T-cell (primary cell): ENCODE measurements at regions not wholly inside any gene's neighbourhood (a gene's known extent, or its start where the extent isn't known, plus 50 kb on each side); places are given as distances from the start of the nearest gene placed in this dataset.

Source experiments
- ATAC-seq, 4 experiments: fragments of 200-7000 bp in 3 of 4; fragments of 150-1000 bp in 1 of 4; cut with Tn5 transposase; replicated peaks in 1 of 4; 1 replicate in 3 of 4; 2 replicates in 1 of 4; pipeline ENCODE4 v1.10.0; 2021; ENCODE audit warnings: moderate library complexity in 3 of 4, mild to moderate bottlenecking in 2 of 4, moderate number of reproducible peaks in 1 of 4
- CTCF ChIA-PET, 2 donors: fragments of 300-600 bp; sonication (Branson Sonifier 250); formaldehyde crosslinking; loops; one replicate each; lab custom pipeline; 2022; ENCODE audit warnings: antibody characterized with exemption in 2 of 2; lab: Charles Lee
- POLR2A ChIA-PET, 2 donors: fragments of 300-600 bp; sonication (Branson Sonifier 250); formaldehyde crosslinking; loops; one replicate each; lab custom pipeline; 2022; ENCODE audit warnings: antibody characterized with exemption in 2 of 2; lab: Charles Lee
- DNase-seq, 35 experiments: peaks; one replicate each; pipeline versions ENCODE4 v3.0.0 to v3.0.0-alpha.2; 2013 to 2023
- H3K27ac ChIP-seq: one replicate; pipeline ENCODE4 v1.5.1; 2013; ENCODE audit warnings: low read length
- H3K27me3 ChIP-seq, 2 experiments: replicated peaks in 1 of 2; 1 replicate in 1 of 2; 2 replicates in 1 of 2; pipeline versions ENCODE4 v1.6.1 to v1.7.0; 2013; ENCODE audit warnings: low read length in 1 of 2, mixed read lengths in 1 of 2; ENCODE audit not compliant: control insufficient read depth in 2 of 2, insufficient read depth in 2 of 2; ENCODE audit errors: extremely low read depth in 1 of 2
- H3K36me3 ChIP-seq, 2 donors: 1 replicate in 1 of 2; 2 replicates in 1 of 2; pipeline versions ENCODE4 v1.6.1 to v1.7.0; 2013; ENCODE audit warnings: low read length in 1 of 2; ENCODE audit not compliant: control insufficient read depth in 2 of 2, insufficient read depth in 1 of 2; ENCODE audit errors: extremely low read depth in 1 of 2
- H3K4me1 ChIP-seq, 2 experiments: 1 replicate in 1 of 2; 2 replicates in 1 of 2; pipeline versions ENCODE4 v1.6.1 to v1.7.0; 2013; ENCODE audit warnings: low read length in 2 of 2, mixed read lengths in 1 of 2; ENCODE audit not compliant: insufficient read depth in 2 of 2, control insufficient read depth in 1 of 2; ENCODE audit errors: extremely low read depth in 1 of 2
- H3K4me3 ChIP-seq, 2 donors: 1 replicate in 1 of 2; 2 replicates in 1 of 2; pipeline versions ENCODE4 v1.5.1 to v1.7.0; 2013; ENCODE audit warnings: mild to moderate bottlenecking in 2 of 2, low read length in 1 of 2, moderate library complexity in 1 of 2; ENCODE audit not compliant: control insufficient read depth in 1 of 2; ENCODE audit errors: extremely low read depth in 1 of 2
- H3K9me3 ChIP-seq: 2 replicates; pipeline ENCODE4 v1.7.0; 2013
- H3K27ac Mint-ChIP-seq, 2 donors: one replicate each; pipeline ENCODE4 v1.8.0; 2020 to 2021; ENCODE audit warnings: mild to moderate bottlenecking in 2 of 2, mixed read lengths in 2 of 2
- H3K27me3 Mint-ChIP-seq, 2 donors: one replicate each; pipeline ENCODE4 v1.8.0; 2021 to 2022; ENCODE audit warnings: mixed read lengths in 2 of 2
- H3K36me3 Mint-ChIP-seq: one replicate; pipeline ENCODE4 v1.8.0; 2021; ENCODE audit warnings: mixed read lengths
- H3K4me1 Mint-ChIP-seq, 3 donors: one replicate each; pipeline ENCODE4 v1.8.0; 2020 to 2022; ENCODE audit warnings: mixed read lengths in 3 of 3, mild to moderate bottlenecking in 1 of 3
- H3K4me3 Mint-ChIP-seq, 3 donors: one replicate each; pipeline ENCODE4 v1.8.0; 2020 to 2022; ENCODE audit warnings: mild to moderate bottlenecking in 3 of 3, mixed read lengths in 3 of 3, moderate library complexity in 3 of 3
- H3K9me3 Mint-ChIP-seq, 3 donors: one replicate each; pipeline ENCODE4 v1.8.0; 2020 to 2022; ENCODE audit warnings: mixed read lengths in 3 of 3
- WGBS: methylation state at CpG from one replicate; pipeline ENCODE4 v1.1.5; 2013; ENCODE audit warnings: missing lambda C conversion rate; ENCODE audit not compliant: insufficient coverage; 5-methylcytosine and 5-hydroxymethylcytosine counted together

GRCh38 chr3:20769430-20769829, 583.4 kb upstream of the SGO1 start:
- no peak overlapping the region for H3K4me3 Mint-ChIP-seq
- Histone ChIP-seq H3K27ac (no peak overlapping the region), H3K36me3 (no peaks in the 10 kb centered on the region), H3K4me3 (no peak overlapping the region), H3K9me3 (no peaks in the 10 kb centered on the region), H3K4me1 (no peaks in the 10 kb centered on the region), H3K27me3 (no peaks in the 10 kb centered on the region)
- no peaks in the 10 kb centered on the region for H3K36me3 Mint-ChIP-seq
- H3K4me1 Mint-ChIP-seq = no peaks in the 10 kb centered on the region
- H3K9me3 Mint-ChIP-seq = peaks cover 24 to 39% (median 29%) of the 10 kb centered on the region in 3 donors
- ChIA-PET POLR2A (no interaction called here), CTCF (no interaction called here)
- no peak overlapping the region for H3K27ac Mint-ChIP-seq
- DNase-seq = no peak
- ATAC-seq = no peak
- WGBS = no CpG with 5 or more reads among the region's 4 CpGs
- no peaks in the 10 kb centered on the region for H3K27me3 Mint-ChIP-seq

- H3K4me1 ChIP-seq = no peaks in the 10 kb centered on the region
- peaks cover 18 to 20% (median 18%) of the 10 kb centered on the region in 3 donors for H3K9me3 Mint-ChIP-seq
- no peak overlapping the region for H3K27ac Mint-ChIP-seq
- no peak overlapping the region for H3K4me3 Mint-ChIP-seq
- CTCF ChIA-PET = no interaction called here
- no peaks in the 10 kb centered on the region for H3K9me3 ChIP-seq
- no peaks in the 10 kb centered on the region for H3K27me3 ChIP-seq
- DNase-seq (no peak), ATAC-seq (no peak)
- no peak overlapping the region for H3K27ac ChIP-seq
- H3K27me3 Mint-ChIP-seq = no peaks in the 10 kb centered on the region
- H3K4me3 ChIP-seq = no peak overlapping the region
- POLR2A ChIA-PET = no interaction called here
- H3K4me1 Mint-ChIP-seq = no peaks in the 10 kb centered on the region
- no peaks in the 10 kb centered on the region for H3K36me3 ChIP-seq
- H3K36me3 Mint-ChIP-seq = no peaks in the 10 kb centered on the region
Measured at GRCh38 chr3:20760981-20761380, 575.0 kb upstream of the SGO1 start.

- no peak for DNase-seq
- ChIA-PET CTCF (no interaction called here), POLR2A (no interaction called here)
- Mint-ChIP-seq H3K4me3 (no peak overlapping the region), H3K4me1 (no peaks in the 10 kb centered on the region), H3K27ac (no peak overlapping the region), H3K27me3 (no peaks in the 10 kb centered on the region), H3K9me3 (peaks cover 30 to 46% (median 43%) of the 10 kb centered on the region in 3 donors), H3K36me3 (no peaks in the 10 kb centered on the region)
- 17% methylated on average over 1 of the region's 1 CpG for whole genome bisulfite sequencing
- no peak overlapping the region for H3K4me3 ChIP-seq
- no peaks in the 10 kb centered on the region for H3K27me3 ChIP-seq
- no peaks in the 10 kb centered on the region for H3K9me3 ChIP-seq
- no peak for ATAC-seq
- H3K4me1 ChIP-seq = no peaks in the 10 kb centered on the region
- no peak overlapping the region for H3K27ac ChIP-seq
- no peaks in the 10 kb centered on the region for H3K36me3 ChIP-seq
Measured at GRCh38 chr3:20752416-20752815, 566.4 kb upstream of the SGO1 start.

- Mint-ChIP-seq H3K27ac (no peak overlapping the region), H3K4me3 (no peak overlapping the region), H3K4me1 (no peaks in the 10 kb centered on the region), H3K9me3 (peaks cover 31 to 44% (median 39%) of the 10 kb centered on the region in 3 donors), H3K27me3 (no peaks in the 10 kb centered on the region), H3K36me3 (no peaks in the 10 kb centered on the region)
- POLR2A ChIA-PET = no interaction called here
- H3K4me3 ChIP-seq = no peak overlapping the region
- no peak for DNase-seq
- no peaks in the 10 kb centered on the region for H3K9me3 ChIP-seq
- no peaks in the 10 kb centered on the region for H3K4me1 ChIP-seq
- ATAC-seq = no peak
- H3K36me3 ChIP-seq = no peaks in the 10 kb centered on the region
- H3K27ac ChIP-seq = no peak overlapping the region
- no peaks in the 10 kb centered on the region for H3K27me3 ChIP-seq
- CTCF ChIA-PET = no interaction called here
- WGBS = 0% methylated on average over 1 of the region's 4 CpGs
Measured at GRCh38 chr3:20751296-20751695, 565.3 kb upstream of the SGO1 start.

GRCh38 chr3:20747741-20748140, 561.7 kb upstream of the SGO1 start:
- no peaks in the 10 kb centered on the region for H3K4me1 ChIP-seq
- ATAC-seq = no peak
- H3K9me3 Mint-ChIP-seq = peaks cover 11 to 32% (median 18%) of the 10 kb centered on the region in 3 donors

GRCh38 chr3:20743553-20744321, 557.7 kb upstream of the SGO1 start:
- H3K27me3 ChIP-seq = no peaks in the 10 kb centered on the region
- CTCF ChIA-PET = no interaction called here

More at GRCh38 chr3:20747741-20748140, 561.7 kb upstream of the SGO1 start:
- ChIA-PET POLR2A (no interaction called here), CTCF (no interaction called here)
- WGBS = no CpG with 5 or more reads among the region's 1 CpG
- Histone ChIP-seq H3K27me3 (no peaks in the 10 kb centered on the region), H3K27ac (no peak overlapping the region), H3K4me3 (no peak overlapping the region), H3K36me3 (no peaks in the 10 kb centered on the region), H3K9me3 (no peaks in the 10 kb centered on the region)
- H3K4me1 Mint-ChIP-seq = no peaks in the 10 kb centered on the region
- no peak overlapping the region for H3K4me3 Mint-ChIP-seq
- H3K36me3 Mint-ChIP-seq = no peaks in the 10 kb centered on the region
- DNase-seq = no peak
- H3K27ac Mint-ChIP-seq = no peak overlapping the region
- no peaks in the 10 kb centered on the region for H3K27me3 Mint-ChIP-seq

More at GRCh38 chr3:20743553-20744321, 557.7 kb upstream of the SGO1 start:
- Mint-ChIP-seq H3K4me1 (no peaks in the 10 kb centered on the region), H3K27ac (no peak overlapping the region), H3K36me3 (no peaks in the 10 kb centered on the region), H3K4me3 (no peak overlapping the region), H3K9me3 (peaks cover 7 to 9% (median 8%) of the 10 kb centered on the region in 3 donors), H3K27me3 (no peaks in the 10 kb centered on the region)
- Histone ChIP-seq H3K4me1 (no peaks in the 10 kb centered on the region), H3K36me3 (no peaks in the 10 kb centered on the region), H3K4me3 (no peak overlapping the region), H3K9me3 (no peaks in the 10 kb centered on the region), H3K27ac (no peak overlapping the region)
- POLR2A ChIA-PET = no interaction called here
- DNase-seq = no peak
- WGBS = no CpG with 5 or more reads among the region's 1 CpG
- no peak for ATAC-seq
